Esophagus squamous epithelium (tissue), 5 donors: ENCODE measurements at regions not wholly inside any gene's neighbourhood (a gene's known extent, or its start where the extent isn't known, plus 50 kb on each side); places are given as distances from the start of the nearest gene placed in this dataset.

ENCODE experiments used
- DNase-seq: peaks from one replicate; lab custom pipeline; 2025; lab: John Stamatoyannopoulos, UW
- H3K27ac ChIP-seq, 4 donors: fragments of 200-600 bp; sonication (generic); one replicate each; pipeline ENCODE4 v1.5.1; 2016 to 2019; ENCODE audit warnings: mild to moderate bottlenecking in 1 of 4
- H3K27me3 ChIP-seq, 4 donors: fragments of 200-600 bp; sonication (generic); 1 replicate in 3 of 4; 2 replicates in 1 of 4; pipeline versions ENCODE4 v1.5.1 to v1.6.0; 2017 to 2021; ENCODE audit warnings: antibody characterized with exemption in 1 of 4
- H3K36me3 ChIP-seq, 3 donors: fragments of 200-600 bp; sonication (generic); one replicate each; pipeline ENCODE4 v1.5.1; 2016 to 2019
- H3K4me1 ChIP-seq, 3 donors: fragments of 200-600 bp; sonication (generic); one replicate each; pipeline ENCODE4 v1.5.1; 2017 to 2019
- H3K4me3 ChIP-seq, 4 donors: fragments of 200-600 bp; sonication (generic); 1 replicate in 3 of 4; 2 replicates in 1 of 4; pipeline ENCODE4 v1.5.1; 2016 to 2019; ENCODE audit warnings: mild to moderate bottlenecking in 2 of 4, moderate library complexity in 1 of 4
- H3K9me3 ChIP-seq, 3 donors: fragments of 200-600 bp; sonication (generic); one replicate each; pipeline ENCODE4 v1.5.1; 2016 to 2019
- CTCF ChIP-seq, 6 experiments: fragments of 450-650 bp in 4 of 6; fragments of 200-600 bp in 2 of 6; sonication (generic) in 2 of 6; IDR thresholded peaks; one replicate each; pipeline ENCODE4 v1.5.1; 2016 to 2019; ENCODE audit warnings: antibody characterized with exemption in 6 of 6, mild to moderate bottlenecking in 4 of 6, moderate library complexity in 4 of 6
- POLR2A ChIP-seq, 4 donors: fragments of 450-650 bp; IDR thresholded peaks; one replicate each; pipeline ENCODE4 v1.6.1; 2017; ENCODE audit warnings: antibody characterized with exemption in 4 of 4, mild to moderate bottlenecking in 4 of 4, moderate library complexity in 3 of 4
- WGBS, 2 donors: methylation state at CpG; one replicate each; pipeline ENCODE4 v1.1.5; 2018; 5-methylcytosine and 5-hydroxymethylcytosine counted together
- intact Hi-C: fragments of 100-400 bp; cut with DNase I; formaldehyde crosslinking; loops from one replicate; pipeline ENCODE4 v1.15.0; 2022
- donor health status: DM: yes; HTN: yes; CAD: no.

GRCh38 chr18:44386401-44386800, 294.3 kb upstream of the SETBP1 start:
- 48 to 55% methylated on average over 5 of the region's 5 CpGs for WGBS, 2 donors

DNA sequence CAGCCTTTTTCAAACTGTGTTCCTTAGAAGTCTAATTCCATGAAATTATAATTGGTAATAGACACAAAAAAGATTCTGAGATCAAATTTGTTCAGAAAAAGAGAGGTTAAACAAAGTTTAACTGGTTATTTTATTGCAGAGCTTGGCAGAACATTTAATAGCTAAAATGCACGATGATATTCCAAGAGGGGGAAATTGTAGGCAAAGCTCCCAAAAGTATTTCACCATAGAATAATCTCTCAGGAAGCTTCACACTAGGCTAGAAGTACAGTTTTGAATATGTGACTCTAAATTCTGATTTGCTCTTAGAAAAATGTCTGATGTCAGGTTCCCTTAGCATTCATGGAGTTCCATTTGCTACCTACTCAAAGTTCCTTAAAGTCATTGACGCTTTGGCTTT, 292.4 kb upstream of the SETBP1 start:
- WGBS, 2 donors, result 82 to 84% methylated on average over 2 of the region's 2 CpGs
- peaks cover 0 to 7% (median 0%) of the 10 kb centered on the region in 3 donors for H3K4me1 ChIP-seq
- no peak for DNase-seq
- no peak overlapping the region for H3K4me3 ChIP-seq
- no peaks in the 10 kb centered on the region for H3K36me3 ChIP-seq
- no peak overlapping the region for H3K27ac ChIP-seq
- TF ChIP-seq POLR2A (IDR thresholded peaks at IDR 0.05), result no peak
- no peak for TF ChIP-seq CTCF (IDR thresholded peaks at IDR 0.05)
- H3K27me3 ChIP-seq, result no peaks in the 10 kb centered on the region
- H3K9me3 ChIP-seq, result no peaks in the 10 kb centered on the region
- intact Hi-C loops, result no loop called here

More at GRCh38 chr18:44386401-44386800, 294.3 kb upstream of the SETBP1 start:
- no peaks in the 10 kb centered on the region for H3K36me3 ChIP-seq
- intact Hi-C loops, result no loop called here
- no peaks in the 10 kb centered on the region for H3K9me3 ChIP-seq
- H3K27ac ChIP-seq, result no peak overlapping the region
- no peak for DNase-seq
- no peaks in the 10 kb centered on the region for H3K27me3 ChIP-seq
- no peak for TF ChIP-seq CTCF (IDR thresholded peaks at IDR 0.05)
- no peak for TF ChIP-seq POLR2A (IDR thresholded peaks at IDR 0.05)
- H3K4me1 ChIP-seq, result no peaks in the 10 kb centered on the region
- H3K4me3 ChIP-seq, result no peak overlapping the region

DNA sequence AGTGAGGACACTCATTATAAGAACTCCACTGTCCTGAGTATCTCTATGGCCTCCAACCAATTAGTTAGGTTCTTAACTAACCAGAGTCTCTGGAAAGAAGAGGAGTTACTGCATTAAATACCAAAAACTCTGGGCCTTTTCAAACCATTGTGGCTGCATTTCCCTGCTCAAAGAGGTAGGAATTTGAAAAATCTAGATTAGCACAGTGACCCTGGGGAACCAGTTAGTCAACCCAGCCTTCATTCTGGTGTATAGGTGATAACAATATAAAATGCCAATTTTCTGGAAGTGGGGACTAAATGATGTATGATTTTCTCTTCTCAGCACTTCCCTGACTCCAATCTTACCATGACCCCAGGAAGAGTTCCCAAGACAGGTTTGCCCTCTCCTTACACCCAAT, 287.8 kb upstream of the SETBP1 start:
- intact Hi-C loops, result no loop called here
- no peak overlapping the region for H3K4me3 ChIP-seq
- TF ChIP-seq POLR2A (IDR thresholded peaks at IDR 0.05) (no peak), CTCF (IDR thresholded peaks at IDR 0.05) (no peak)
- no peaks in the 10 kb centered on the region for H3K36me3 ChIP-seq
- peaks cover 0 to 7% (median 0%) of the 10 kb centered on the region in 3 donors for H3K4me1 ChIP-seq
- no peaks in the 10 kb centered on the region for H3K9me3 ChIP-seq
- no peaks in the 10 kb centered on the region for H3K27me3 ChIP-seq
- H3K27ac ChIP-seq, result no peak overlapping the region
- no peak for DNase-seq

DNA sequence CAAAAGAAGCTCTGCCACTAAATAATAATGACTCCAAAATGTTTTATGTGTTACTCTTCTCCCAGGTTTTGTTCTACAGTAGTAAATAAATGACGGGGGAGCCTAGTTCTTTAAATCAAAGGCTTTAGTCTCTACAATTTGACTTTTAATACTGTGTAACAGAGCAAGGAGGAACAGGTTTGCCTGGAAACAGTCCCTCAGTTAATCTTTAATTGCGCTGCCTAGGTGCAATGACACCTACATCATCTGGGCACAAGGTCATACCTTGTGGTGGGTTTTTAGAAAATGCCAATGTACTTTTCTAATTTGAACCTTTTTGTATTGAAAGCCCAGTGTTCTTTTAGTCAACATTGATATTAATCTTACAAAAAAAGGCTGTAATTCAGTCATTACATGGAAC, 287.3 kb upstream of the SETBP1 start:
- no peak for DNase-seq
- 77 to 86% methylated on average over 2 of the region's 2 CpGs for WGBS, 2 donors
- H3K9me3 ChIP-seq, result no peaks in the 10 kb centered on the region
- H3K27ac ChIP-seq, result no peak overlapping the region
- TF ChIP-seq POLR2A (IDR thresholded peaks at IDR 0.05) (no peak), CTCF (IDR thresholded peaks at IDR 0.05) (no peak)
- intact Hi-C loops, result no loop called here
- H3K36me3 ChIP-seq, result no peaks in the 10 kb centered on the region
- H3K4me1 ChIP-seq, result peaks cover 0 to 7% (median 0%) of the 10 kb centered on the region in 3 donors
- no peaks in the 10 kb centered on the region for H3K27me3 ChIP-seq
- no peak overlapping the region for H3K4me3 ChIP-seq

DNA sequence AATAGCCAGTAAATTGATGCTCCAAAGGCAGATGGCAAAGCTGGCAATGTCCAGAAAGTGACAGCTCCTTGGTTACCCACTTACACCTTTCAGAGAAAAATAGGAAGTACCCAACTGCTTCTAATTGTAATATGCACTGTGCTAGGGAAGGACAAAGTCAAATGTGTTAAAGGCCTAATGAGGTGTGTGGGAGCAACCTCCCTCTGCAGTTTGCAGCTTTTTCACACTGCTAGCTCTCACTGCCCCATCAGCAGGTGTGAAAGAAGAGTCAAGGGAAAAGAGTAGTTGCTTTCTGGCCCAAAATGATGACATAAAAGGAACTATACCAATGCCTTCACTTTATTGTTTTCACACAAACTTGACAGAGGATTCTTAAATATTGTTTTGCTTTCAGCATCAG, 284.1 kb upstream of the SETBP1 start:
- no peak for TF ChIP-seq CTCF (IDR thresholded peaks at IDR 0.05)
- no peak for TF ChIP-seq POLR2A (IDR thresholded peaks at IDR 0.05)
- DNase-seq, result no peak
- no peaks in the 10 kb centered on the region for H3K36me3 ChIP-seq
- no peak overlapping the region for H3K27ac ChIP-seq
- H3K27me3 ChIP-seq, result no peaks in the 10 kb centered on the region
- peaks cover 0 to 7% (median 0%) of the 10 kb centered on the region in 3 donors for H3K4me1 ChIP-seq
- no peaks in the 10 kb centered on the region for H3K9me3 ChIP-seq
- no peak overlapping the region for H3K4me3 ChIP-seq
- intact Hi-C loops, result no loop called here
